Stimulated activated naive B cell treated with anti-CD40 and anti-IgM and Interleukin-4, amounts not matched to agents 10 μg/mL and 1 μg/mL and 100 μg/mL, for 72 hours (primary cell): ENCODE measurements at regions not wholly inside any gene's neighbourhood (a gene's known extent, or its start where the extent isn't known, plus 50 kb on each side); places are given as distances from the start of the nearest gene placed in this dataset.
A peak's percentile ranks its signal among the peaks of the same experiment; 100 is the strongest.

Source experiments
- ATAC-seq, 2 donors: fragments of 150-1000 bp; cut with Tn5 transposase; replicated peaks; 2 replicates each; pipeline ENCODE4 v1.10.0; 2021; ENCODE audit warnings: moderate library complexity in 1 of 2
- DNase-seq: peaks from one replicate; pipeline ENCODE4 v3.0.0; 2021
- H3K27ac Mint-ChIP-seq: one replicate; pipeline ENCODE4 v1.8.0; 2022; ENCODE audit warnings: mild to moderate bottlenecking, mixed read lengths
- H3K27me3 Mint-ChIP-seq, 2 donors: one replicate each; pipeline ENCODE4 v1.8.0; 2022; ENCODE audit warnings: mixed read lengths in 2 of 2
- H3K36me3 Mint-ChIP-seq, 2 donors: one replicate each; pipeline ENCODE4 v1.8.0; 2022; ENCODE audit warnings: mixed read lengths in 2 of 2, mild to moderate bottlenecking in 1 of 2
- H3K4me1 Mint-ChIP-seq, 2 donors: one replicate each; pipeline ENCODE4 v1.8.0; 2022; ENCODE audit warnings: mixed read lengths in 2 of 2, mild to moderate bottlenecking in 1 of 2
- H3K4me3 Mint-ChIP-seq, 2 donors: one replicate each; pipeline ENCODE4 v1.8.0; 2022; ENCODE audit warnings: mild to moderate bottlenecking in 2 of 2, mixed read lengths in 2 of 2, moderate library complexity in 1 of 2
- H3K9me3 Mint-ChIP-seq, 2 donors: one replicate each; pipeline ENCODE4 v1.8.0; 2022; ENCODE audit warnings: mixed read lengths in 2 of 2, mild to moderate bottlenecking in 1 of 2

DNA sequence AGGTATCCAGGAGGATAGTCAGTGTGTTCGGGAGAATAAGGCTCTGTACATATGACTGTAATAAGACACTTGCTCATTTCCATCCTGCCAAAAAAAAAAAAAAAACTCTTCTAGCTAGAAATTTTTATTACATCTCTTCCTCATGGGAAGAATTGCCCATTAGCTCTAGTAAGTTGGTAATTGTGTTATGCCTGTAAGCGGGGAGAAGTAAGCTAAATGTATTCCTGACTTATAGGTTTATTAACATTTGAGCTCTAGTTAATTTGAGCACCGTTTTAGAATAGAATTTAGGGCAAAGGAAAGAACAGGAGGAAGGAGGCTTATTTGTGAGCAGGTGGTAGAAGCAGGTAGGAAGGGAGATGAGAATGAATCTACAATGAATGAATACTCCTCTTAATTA is 1210.6 kb downstream of the SORCS1 start:
- Mint-ChIP-seq H3K9me3 (peaks cover 0 to 2% of the 10 kb centered on the region in 2 donors), H3K4me1 (no peaks in the 10 kb centered on the region), H3K4me3 (no peak overlapping the region), H3K27ac (no peak overlapping the region), H3K27me3 (no peaks in the 10 kb centered on the region), H3K36me3 (no peaks in the 10 kb centered on the region)
- no peak for DNase-seq
- ATAC-seq, result no peak

- no peak for DNase-seq
- no peaks in the 10 kb centered on the region for H3K27me3 Mint-ChIP-seq
- H3K4me3 Mint-ChIP-seq, result no peak overlapping the region
- no peak overlapping the region for H3K27ac Mint-ChIP-seq
- H3K36me3 Mint-ChIP-seq, result no peaks in the 10 kb centered on the region
- peaks cover 0 to 2% of the 10 kb centered on the region in 2 donors for H3K9me3 Mint-ChIP-seq
- no peaks in the 10 kb centered on the region for H3K4me1 Mint-ChIP-seq
- ATAC-seq, result no peak
Measured at GRCh38 chr10:105953056-105953455, 1211.5 kb downstream of the SORCS1 start.

GRCh38 chr10:105952153-105952552 is 1212.4 kb downstream of the SORCS1 start:
- H3K9me3 Mint-ChIP-seq, result no peaks in the 10 kb centered on the region
- ATAC-seq (peak; percentile 31 to 56), DNase-seq (no peak)
- no peaks in the 10 kb centered on the region for H3K27me3 Mint-ChIP-seq
- H3K27ac Mint-ChIP-seq, result no peak overlapping the region
- no peaks in the 10 kb centered on the region for H3K4me1 Mint-ChIP-seq
- H3K36me3 Mint-ChIP-seq, result no peaks in the 10 kb centered on the region
- no peak overlapping the region for H3K4me3 Mint-ChIP-seq

GRCh38 chr10:105950410-105950809 is 1214.1 kb downstream of the SORCS1 start:
- no peaks in the 10 kb centered on the region for H3K9me3 Mint-ChIP-seq
- ATAC-seq, result peak in 1 of 2 donors; percentile 48
- no peak for DNase-seq

DNA sequence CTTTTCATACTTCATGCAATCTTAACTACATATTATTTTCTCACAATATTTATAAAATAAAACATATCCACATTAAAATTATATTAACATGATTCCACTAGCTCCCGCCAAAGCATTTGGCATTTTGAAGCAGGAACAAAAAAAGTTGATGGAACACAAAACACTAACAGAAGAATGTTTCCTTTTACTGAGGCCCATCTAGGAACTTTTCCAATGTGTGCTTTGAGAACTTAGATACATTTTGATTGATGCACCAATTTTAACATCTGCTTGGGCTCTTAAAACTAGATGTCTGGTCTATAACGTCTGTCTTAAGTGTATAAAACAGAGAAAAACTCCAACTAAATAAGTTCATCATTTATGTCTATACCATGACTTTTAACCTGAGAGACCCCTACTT is 1214.8 kb downstream of the SORCS1 start:
- Mint-ChIP-seq H3K4me1 (no peaks in the 10 kb centered on the region), H3K9me3 (no peaks in the 10 kb centered on the region), H3K36me3 (no peaks in the 10 kb centered on the region), H3K4me3 (no peak overlapping the region), H3K27ac (no peak overlapping the region), H3K27me3 (no peaks in the 10 kb centered on the region)
- DNase-seq (no peak), ATAC-seq (no peak)

More at GRCh38 chr10:105950410-105950809, 1214.1 kb downstream of the SORCS1 start:
- Mint-ChIP-seq H3K27me3 (no peaks in the 10 kb centered on the region), H3K36me3 (no peaks in the 10 kb centered on the region), H3K27ac (no peak overlapping the region), H3K4me1 (no peaks in the 10 kb centered on the region), H3K4me3 (no peak overlapping the region)

DNA sequence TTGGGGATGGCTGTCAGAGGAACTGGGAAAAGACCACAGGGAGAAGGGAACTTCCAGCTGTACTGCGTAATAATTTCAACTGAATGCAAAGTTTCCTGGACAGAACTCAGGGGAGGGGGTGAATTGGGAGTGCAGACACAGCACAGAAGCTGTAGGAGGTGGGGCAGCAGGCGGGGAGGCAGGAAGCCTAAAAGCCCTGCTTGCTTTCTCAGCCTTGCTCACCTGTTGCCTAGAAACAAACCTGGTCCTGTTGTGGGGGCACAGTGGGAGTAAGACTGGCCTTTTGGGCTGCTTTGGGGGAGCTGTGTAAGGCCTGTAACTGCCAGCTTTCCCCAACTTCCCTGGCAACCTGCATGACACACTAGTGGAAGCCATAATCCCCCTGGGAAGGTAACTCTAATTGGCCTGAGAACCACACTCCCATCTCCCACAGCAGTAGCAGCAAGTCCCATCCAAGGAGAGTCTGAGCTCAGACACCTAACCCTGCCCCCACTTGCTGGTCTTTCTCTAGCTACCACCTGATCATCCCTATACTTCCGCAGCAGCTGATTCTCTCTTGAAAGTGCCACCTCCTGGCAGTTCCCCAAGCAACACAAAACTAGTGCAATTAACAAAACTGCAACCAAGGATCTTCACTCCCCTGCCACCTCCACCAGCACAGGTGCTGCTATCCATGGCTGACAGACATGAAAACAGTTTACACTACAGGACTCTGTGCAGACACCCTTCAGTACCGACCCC is 1239.3 kb downstream of the SORCS1 start:
- no peak overlapping the region for H3K4me3 Mint-ChIP-seq
- no peaks in the 10 kb centered on the region for H3K27me3 Mint-ChIP-seq
- no peaks in the 10 kb centered on the region for H3K4me1 Mint-ChIP-seq
- no peaks in the 10 kb centered on the region for H3K36me3 Mint-ChIP-seq
- H3K27ac Mint-ChIP-seq, result no peak overlapping the region
- peaks cover 0 to 10% of the 10 kb centered on the region in 2 donors for H3K9me3 Mint-ChIP-seq
- no peak for DNase-seq
- no peak for ATAC-seq

GRCh38 chr10:105921348-105921747 is 1243.2 kb downstream of the SORCS1 start:
- DNase-seq (no peak), ATAC-seq (no peak)
- no peaks in the 10 kb centered on the region for H3K36me3 Mint-ChIP-seq
- no peaks in the 10 kb centered on the region for H3K4me1 Mint-ChIP-seq
- peaks cover 0 to 9% of the 10 kb centered on the region in 2 donors for H3K9me3 Mint-ChIP-seq
- H3K4me3 Mint-ChIP-seq, result no peak overlapping the region
- H3K27me3 Mint-ChIP-seq, result no peaks in the 10 kb centered on the region
- H3K27ac Mint-ChIP-seq, result no peak overlapping the region

DNA sequence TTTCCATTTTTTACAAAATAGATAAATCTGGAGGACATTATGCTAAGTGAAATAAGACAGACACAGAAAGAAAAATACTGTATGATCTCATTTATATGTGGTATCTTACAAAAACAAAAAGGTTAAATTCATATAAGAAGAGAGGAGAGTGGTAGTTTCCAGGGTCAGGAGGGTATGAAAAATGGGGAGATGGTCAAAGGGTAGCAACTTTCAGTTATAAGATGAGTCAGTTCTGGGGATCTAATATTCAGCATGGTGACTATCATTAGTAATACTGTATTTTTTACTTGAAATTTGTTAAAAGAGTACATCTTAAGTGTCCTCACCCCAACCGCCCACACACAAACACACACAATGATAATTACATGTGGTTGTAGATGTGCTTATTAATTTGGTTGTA is 1250.1 kb downstream of the SORCS1 start:
- no peak for ATAC-seq
- no peaks in the 10 kb centered on the region for H3K4me1 Mint-ChIP-seq
- H3K27ac Mint-ChIP-seq, result no peak overlapping the region
- H3K9me3 Mint-ChIP-seq, result peaks cover 0 to 1% of the 10 kb centered on the region in 2 donors
- H3K27me3 Mint-ChIP-seq, result no peaks in the 10 kb centered on the region
- no peaks in the 10 kb centered on the region for H3K36me3 Mint-ChIP-seq
- H3K4me3 Mint-ChIP-seq, result no peak overlapping the region
- DNase-seq, result no peak

- no peak for ATAC-seq
- H3K9me3 Mint-ChIP-seq, result no peaks in the 10 kb centered on the region
- H3K4me1 Mint-ChIP-seq, result no peaks in the 10 kb centered on the region
- no peak for DNase-seq
- no peaks in the 10 kb centered on the region for H3K27me3 Mint-ChIP-seq
- H3K36me3 Mint-ChIP-seq, result no peaks in the 10 kb centered on the region
- H3K4me3 Mint-ChIP-seq, result no peak overlapping the region
- no peak overlapping the region for H3K27ac Mint-ChIP-seq
Measured at GRCh38 chr10:105908701-105909100, 1255.8 kb downstream of the SORCS1 start.

GRCh38 chr10:105885495-105885894 is 1244.4 kb downstream of the SORCS3 start:
- Mint-ChIP-seq H3K27me3 (no peaks in the 10 kb centered on the region), H3K27ac (no peak overlapping the region), H3K9me3 (peaks cover 0 to 7% of the 10 kb centered on the region in 2 donors), H3K4me1 (no peaks in the 10 kb centered on the region), H3K36me3 (no peaks in the 10 kb centered on the region), H3K4me3 (no peak overlapping the region)
- DNase-seq (no peak), ATAC-seq (no peak)

- ATAC-seq (no peak), DNase-seq (no peak)
- H3K27ac Mint-ChIP-seq, result no peak overlapping the region
- no peaks in the 10 kb centered on the region for H3K27me3 Mint-ChIP-seq
- no peaks in the 10 kb centered on the region for H3K36me3 Mint-ChIP-seq
- peaks cover 0 to under 1% of the 10 kb centered on the region in 2 donors for H3K9me3 Mint-ChIP-seq
- no peaks in the 10 kb centered on the region for H3K4me1 Mint-ChIP-seq
- no peak overlapping the region for H3K4me3 Mint-ChIP-seq
Measured at GRCh38 chr10:105879401-105879800, 1238.3 kb downstream of the SORCS3 start.

DNA sequence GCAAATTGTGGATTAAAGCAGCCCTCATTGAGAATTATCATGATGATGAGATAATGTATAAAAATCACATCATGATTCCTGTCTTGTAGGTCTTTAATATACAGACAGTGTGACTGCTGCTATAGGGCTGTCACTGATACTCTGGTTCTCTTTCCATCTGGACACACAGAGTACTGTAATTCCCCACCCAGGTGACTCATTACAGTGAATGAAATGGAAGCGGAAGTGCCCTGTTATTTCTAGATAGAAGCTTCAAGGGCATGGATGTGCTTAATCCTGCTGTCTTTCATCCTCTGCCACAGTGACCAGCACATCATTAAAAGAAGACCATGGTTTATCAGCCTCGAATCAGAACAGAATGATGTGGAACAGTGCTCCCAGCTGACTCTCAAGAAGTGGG is 1234.0 kb downstream of the SORCS3 start:
- Mint-ChIP-seq H3K4me3 (no peak overlapping the region), H3K4me1 (no peaks in the 10 kb centered on the region), H3K27ac (no peak overlapping the region), H3K36me3 (no peaks in the 10 kb centered on the region), H3K9me3 (peaks cover 2 to 7% of the 10 kb centered on the region in 2 donors), H3K27me3 (no peaks in the 10 kb centered on the region)
- DNase-seq, result no peak
- no peak for ATAC-seq

GRCh38 chr10:105872665-105873064 is 1231.6 kb downstream of the SORCS3 start:
- Mint-ChIP-seq H3K27ac (no peak overlapping the region), H3K4me3 (no peak overlapping the region), H3K36me3 (no peaks in the 10 kb centered on the region), H3K4me1 (no peaks in the 10 kb centered on the region), H3K27me3 (no peaks in the 10 kb centered on the region), H3K9me3 (peaks cover 2 to 7% of the 10 kb centered on the region in 2 donors)
- ATAC-seq (no peak), DNase-seq (no peak)

GRCh38 chr10:105868935-105869334 is 1227.8 kb downstream of the SORCS3 start:
- H3K27ac Mint-ChIP-seq, result no peak overlapping the region

GRCh38 chr10:105864854-105865253 is 1223.8 kb downstream of the SORCS3 start:
- no peaks in the 10 kb centered on the region for H3K36me3 Mint-ChIP-seq
- DNase-seq (no peak), ATAC-seq (no peak)
- no peaks in the 10 kb centered on the region for H3K27me3 Mint-ChIP-seq
- no peaks in the 10 kb centered on the region for H3K4me1 Mint-ChIP-seq
- H3K4me3 Mint-ChIP-seq, result no peak overlapping the region
- H3K9me3 Mint-ChIP-seq, result peaks cover 0 to 3% of the 10 kb centered on the region in 2 donors
- H3K27ac Mint-ChIP-seq, result no peak overlapping the region

More at GRCh38 chr10:105868935-105869334, 1227.8 kb downstream of the SORCS3 start:
- DNase-seq (no peak), ATAC-seq (no peak)
- Mint-ChIP-seq H3K4me1 (no peaks in the 10 kb centered on the region), H3K9me3 (peaks cover 2 to 4% of the 10 kb centered on the region in 2 donors), H3K36me3 (no peaks in the 10 kb centered on the region), H3K27me3 (no peaks in the 10 kb centered on the region), H3K4me3 (no peak overlapping the region)
